H9 (cell line): ENCODE measurements at regions not wholly inside any gene's neighbourhood (a gene's known extent, or its start where the extent isn't known, plus 50 kb on each side); places are given as distances from the start of the nearest gene placed in this dataset.

Experiments
- DNase-seq: peaks from one replicate; pipeline ENCODE4 v3.0.0-alpha.2; 2017
- H2AFZ ChIP-seq: one replicate; pipeline ENCODE4 v1.6.1; 2013; ENCODE audit warnings: mild to moderate bottlenecking, low read length, control low read depth, moderate library complexity
- H2AK5ac ChIP-seq: 2 replicates; pipeline ENCODE4 v1.6.1; 2013; ENCODE audit warnings: low read length, control low read depth, mixed read lengths; ENCODE audit not compliant: insufficient read length
- H2BK120ac ChIP-seq: one replicate; pipeline ENCODE4 v1.6.1; 2013; ENCODE audit warnings: low read depth, mild to moderate bottlenecking, low read length, control low read depth, inconsistent platforms; ENCODE audit not compliant: poor library complexity, severe bottlenecking
- H2BK12ac ChIP-seq: 2 replicates; pipeline ENCODE4 v1.6.1; 2013; ENCODE audit warnings: low read length, control low read depth, mixed read lengths, low read depth; ENCODE audit not compliant: insufficient read length
- H2BK15ac ChIP-seq: 2 replicates; pipeline ENCODE4 v1.6.1; 2013; ENCODE audit warnings: low read depth, low read length, control low read depth
- H2BK20ac ChIP-seq: one replicate; pipeline ENCODE4 v1.6.1; 2013; ENCODE audit warnings: low read depth, mild to moderate bottlenecking, low read length, control low read depth, inconsistent platforms; ENCODE audit not compliant: poor library complexity, severe bottlenecking
- H2BK5ac ChIP-seq: 2 replicates; pipeline ENCODE4 v1.6.1; 2013; ENCODE audit warnings: low read length, control low read depth, mixed read lengths; ENCODE audit not compliant: insufficient read length
- H3K14ac ChIP-seq: 2 replicates; pipeline ENCODE4 v1.6.1; 2013; ENCODE audit warnings: low read length, control low read depth; ENCODE audit not compliant: insufficient read depth
- H3K18ac ChIP-seq: 2 replicates; pipeline ENCODE4 v1.6.1; 2013; ENCODE audit warnings: low read depth, mild to moderate bottlenecking, mixed read lengths, low read length, control low read depth; ENCODE audit not compliant: insufficient read length
- H3K23ac ChIP-seq: 2 replicates; pipeline ENCODE4 v1.6.1; 2013; ENCODE audit warnings: low read length, control low read depth, mixed read lengths, low read depth; ENCODE audit not compliant: insufficient read length
- H3K23me2 ChIP-seq: 2 replicates; pipeline ENCODE4 v1.6.1; 2013; ENCODE audit warnings: low read depth, mild to moderate bottlenecking, mixed read lengths, low read length, control low read depth; ENCODE audit not compliant: insufficient read length, poor library complexity, severe bottlenecking
- H3K27ac ChIP-seq: 2 replicates; pipeline ENCODE4 v1.5.1; 2013; ENCODE audit warnings: low read length, control low read depth, mixed read lengths, low read depth; ENCODE audit not compliant: insufficient read length
- H3K27me3 ChIP-seq: 2 replicates; pipeline ENCODE4 v1.6.1; 2013; ENCODE audit warnings: low read length, control low read depth, inconsistent platforms; ENCODE audit not compliant: insufficient read depth
- H3K4ac ChIP-seq: 2 replicates; pipeline ENCODE4 v1.6.1; 2013; ENCODE audit warnings: low read depth, mild to moderate bottlenecking, control low read depth, inconsistent platforms, low read length, moderate library complexity
- H3K4me1 ChIP-seq: 2 replicates; pipeline ENCODE4 v1.6.1; 2013; ENCODE audit warnings: low read length, control low read depth, inconsistent platforms; ENCODE audit not compliant: insufficient read depth
- H3K4me2 ChIP-seq: 2 replicates; pipeline ENCODE4 v1.6.1; 2013; ENCODE audit warnings: low read length, control low read depth, mixed read lengths; ENCODE audit not compliant: insufficient read length, insufficient read depth
- H3K56ac ChIP-seq: 2 replicates; pipeline ENCODE4 v1.6.1; 2013; ENCODE audit warnings: low read depth, mild to moderate bottlenecking, mixed read lengths, low read length, control low read depth; ENCODE audit not compliant: insufficient read length
- H3K79me1 ChIP-seq: 2 replicates; pipeline ENCODE4 v1.6.1; 2013; ENCODE audit warnings: low read depth, mild to moderate bottlenecking, moderate library complexity, low read length, control low read depth, inconsistent platforms; ENCODE audit not compliant: insufficient read depth, poor library complexity, severe bottlenecking
- H3K79me2 ChIP-seq: 2 replicates; pipeline ENCODE4 v1.6.1; 2013; ENCODE audit warnings: low read length, control low read depth, inconsistent platforms; ENCODE audit not compliant: insufficient read depth
- H3K9ac ChIP-seq: 2 replicates; pipeline ENCODE4 v1.6.1; 2013; ENCODE audit warnings: low read length, control low read depth, mixed read lengths; ENCODE audit not compliant: insufficient read length; ENCODE audit errors: extremely low read depth
- H3K9me3 ChIP-seq: one replicate; pipeline ENCODE4 v1.6.1; 2013; ENCODE audit warnings: low read depth, low read length, inconsistent platforms; ENCODE audit not compliant: control insufficient read depth
- H3T11ph ChIP-seq: one replicate; pipeline ENCODE4 v1.6.1; 2013; ENCODE audit warnings: mild to moderate bottlenecking, low read length, control low read depth, inconsistent platforms
- H4K20me1 ChIP-seq: one replicate; pipeline ENCODE4 v1.6.1; 2013; ENCODE audit not compliant: control insufficient read depth, insufficient read length, insufficient read depth
- H4K5ac ChIP-seq: 2 replicates; pipeline ENCODE4 v1.6.1; 2013; ENCODE audit warnings: low read depth, mild to moderate bottlenecking, mixed read lengths, low read length, control low read depth; ENCODE audit not compliant: insufficient read length
- H4K8ac ChIP-seq: replicated peaks from 2 replicates; pipeline ENCODE4 v1.6.1; 2013; ENCODE audit warnings: low read length, control low read depth, mixed read lengths, low read depth; ENCODE audit not compliant: insufficient read length
- H4K91ac ChIP-seq: 2 replicates; pipeline ENCODE4 v1.6.1; 2013; ENCODE audit warnings: low read depth, mild to moderate bottlenecking, moderate library complexity, mixed read lengths, low read length, control low read depth; ENCODE audit not compliant: insufficient read length
- H3K27ac Mint-ChIP-seq, 3 experiments: 2 replicates in 2 of 3; 3 replicates in 1 of 3; pipeline ENCODE4 v1.8.0; 2020 to 2021; ENCODE audit warnings: mixed read lengths in 3 of 3, mild to moderate bottlenecking in 1 of 3, moderate library complexity in 1 of 3
- H3K27me3 Mint-ChIP-seq: 2 replicates; pipeline ENCODE4 v1.8.0; 2021; ENCODE audit warnings: low read depth, mild to moderate bottlenecking, moderate library complexity, mixed read lengths
- H3K36me3 Mint-ChIP-seq, 3 experiments: 2 replicates in 2 of 3; 3 replicates in 1 of 3; pipeline ENCODE4 v1.8.0; 2020 to 2021; ENCODE audit warnings: low read depth in 3 of 3, mixed read lengths in 3 of 3; ENCODE audit not compliant: insufficient read depth in 1 of 3
- H3K4me1 Mint-ChIP-seq, 2 experiments: 2 replicates each; pipeline ENCODE4 v1.8.0; 2020; ENCODE audit warnings: mixed read lengths in 2 of 2
- H3K4me3 Mint-ChIP-seq, 2 experiments: 2 replicates in 1 of 2; 3 replicates in 1 of 2; pipeline ENCODE4 v1.8.0; 2020 to 2021; ENCODE audit warnings: mild to moderate bottlenecking in 2 of 2, mixed read lengths in 2 of 2, moderate library complexity in 1 of 2
- H3K9me3 Mint-ChIP-seq, 2 experiments: 2 replicates in 1 of 2; 3 replicates in 1 of 2; pipeline ENCODE4 v1.8.0; 2020; ENCODE audit warnings: mild to moderate bottlenecking in 2 of 2, mixed read lengths in 2 of 2, moderate library complexity in 1 of 2
- CTCF ChIP-seq: fragments of 200-600 bp; sonication (generic); conservative IDR thresholded peaks from 3 replicates; pipeline ENCODE4 v1.8.0; 2021; ENCODE audit warnings: antibody characterized with exemption, mild to moderate bottlenecking
- WGBS: extraction: QIAGEN DNeasy Blood & Tissue Kit; methylation state at CpG from one replicate; pipeline ENCODE4 v1.1.7; 2013; ENCODE audit warnings: missing lambda C conversion rate, low lambda C conversion rate, mixed read lengths; ENCODE audit not compliant: insufficient read length; ENCODE audit errors: extremely low coverage; 5-methylcytosine and 5-hydroxymethylcytosine counted together

GRCh38 chr11:128200467-128200866 lies 386.9 kb downstream of the ETS1 start:
- Histone ChIP-seq H3K56ac (no peak overlapping the region), H3K79me1 (no peaks in the 10 kb centered on the region), H4K20me1 (no peaks in the 10 kb centered on the region), H2AK5ac (no peak overlapping the region), H4K8ac (no peak overlapping the region), H3K23ac (no peak overlapping the region), H2BK15ac (no peak overlapping the region), H3T11ph (no peak overlapping the region), H3K27ac (no peak overlapping the region), H2AFZ (no peak overlapping the region), H3K4me1 (no peaks in the 10 kb centered on the region), H3K14ac (no peak overlapping the region), H4K5ac (no peak overlapping the region), H3K27me3 (no peaks in the 10 kb centered on the region), H2BK20ac (no peak overlapping the region), H3K79me2 (no peaks in the 10 kb centered on the region), H3K9ac (no peak overlapping the region), H3K18ac (no peak overlapping the region), H3K4me2 (no peak overlapping the region), H2BK12ac (no peak overlapping the region), H3K9me3 (no peaks in the 10 kb centered on the region), H3K4ac (no peak overlapping the region), H2BK120ac (no peak overlapping the region), H4K91ac (no peak overlapping the region), H2BK5ac (no peak overlapping the region), H3K23me2 (no peaks in the 10 kb centered on the region)
- Mint-ChIP-seq H3K9me3 (no peaks in the 10 kb centered on the region), H3K27me3 (no peaks in the 10 kb centered on the region), H3K4me1 (no peaks in the 10 kb centered on the region), H3K36me3 (no peaks in the 10 kb centered on the region), H3K4me3 (no peak overlapping the region), H3K27ac (no peak overlapping the region)
- no peak for TF ChIP-seq CTCF
- no CpG with 5 or more reads among the region's 4 CpGs for WGBS
- DNase-seq: no peak
